GM18861 (cell line): ENCODE measurements at regions not wholly inside any gene's neighbourhood (a gene's known extent, or its start where the extent isn't known, plus 50 kb on each side); places are given as distances from the start of the nearest gene placed in this dataset.

Experiments used
- ATAC-seq: cut with Tn5 transposase; IDR thresholded peaks from one replicate; pipeline ENCODE4 v1.9.1; 2021; ENCODE audit not compliant: unreplicated experiment

DNA sequence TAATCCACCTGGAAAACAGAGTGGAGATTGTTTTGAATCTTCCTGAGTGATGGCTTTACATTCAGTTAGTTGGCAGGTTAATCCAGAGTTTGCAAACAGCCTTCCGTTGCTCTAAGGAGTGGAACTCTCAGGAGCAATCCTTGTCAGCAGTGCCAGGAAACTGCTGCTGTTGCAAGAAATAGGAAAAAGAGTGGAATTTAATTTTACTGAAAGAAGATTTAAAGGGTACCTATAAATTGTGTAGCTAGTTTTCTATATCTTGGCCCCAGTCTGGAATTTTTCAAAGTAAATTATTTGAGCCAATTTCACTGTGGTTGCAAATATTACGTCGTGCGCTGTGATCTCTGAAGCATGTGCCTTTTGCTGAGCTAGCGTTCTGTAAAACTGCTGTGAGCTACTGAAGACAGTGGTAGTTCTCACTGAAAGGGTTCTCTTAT lies 55.5 kb upstream of the SLC5A12 start:
- ATAC-seq = no peak

DNA sequence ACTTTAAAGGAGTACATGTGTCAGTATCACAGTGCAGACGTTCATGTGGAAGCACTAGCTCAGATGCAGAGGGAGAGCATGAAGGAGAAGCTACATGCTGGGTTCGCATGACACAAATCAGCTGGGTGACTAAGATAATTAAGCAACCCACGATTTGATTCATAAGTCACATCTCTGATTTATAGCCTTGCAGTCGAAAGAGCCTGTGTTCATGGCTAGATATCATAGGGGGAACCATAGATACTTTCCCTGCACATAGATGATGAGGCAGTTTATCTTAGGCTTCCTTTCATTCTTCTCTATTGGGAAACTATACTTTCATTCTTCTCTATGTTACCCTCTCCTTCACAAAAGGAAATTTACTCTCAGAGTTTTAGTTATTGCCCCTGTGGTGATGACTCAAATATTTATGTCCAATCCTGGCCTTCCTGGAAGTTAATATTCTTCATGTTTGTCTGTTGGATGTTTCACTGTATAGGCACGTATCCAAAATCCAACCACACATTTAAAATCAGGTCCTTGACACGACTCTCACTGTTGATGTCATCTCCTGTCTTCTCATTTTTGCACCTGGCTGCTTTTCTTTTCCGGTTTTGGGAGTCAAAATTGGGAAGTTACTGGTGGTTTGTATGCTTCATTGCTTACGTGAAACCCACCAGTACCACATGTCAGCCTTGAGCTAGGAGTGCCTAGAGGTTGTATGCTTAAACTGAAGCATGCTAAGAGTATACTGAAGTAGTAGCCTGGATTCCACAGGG lies 56.3 kb upstream of the SLC5A12 start:
- no peak for ATAC-seq

DNA sequence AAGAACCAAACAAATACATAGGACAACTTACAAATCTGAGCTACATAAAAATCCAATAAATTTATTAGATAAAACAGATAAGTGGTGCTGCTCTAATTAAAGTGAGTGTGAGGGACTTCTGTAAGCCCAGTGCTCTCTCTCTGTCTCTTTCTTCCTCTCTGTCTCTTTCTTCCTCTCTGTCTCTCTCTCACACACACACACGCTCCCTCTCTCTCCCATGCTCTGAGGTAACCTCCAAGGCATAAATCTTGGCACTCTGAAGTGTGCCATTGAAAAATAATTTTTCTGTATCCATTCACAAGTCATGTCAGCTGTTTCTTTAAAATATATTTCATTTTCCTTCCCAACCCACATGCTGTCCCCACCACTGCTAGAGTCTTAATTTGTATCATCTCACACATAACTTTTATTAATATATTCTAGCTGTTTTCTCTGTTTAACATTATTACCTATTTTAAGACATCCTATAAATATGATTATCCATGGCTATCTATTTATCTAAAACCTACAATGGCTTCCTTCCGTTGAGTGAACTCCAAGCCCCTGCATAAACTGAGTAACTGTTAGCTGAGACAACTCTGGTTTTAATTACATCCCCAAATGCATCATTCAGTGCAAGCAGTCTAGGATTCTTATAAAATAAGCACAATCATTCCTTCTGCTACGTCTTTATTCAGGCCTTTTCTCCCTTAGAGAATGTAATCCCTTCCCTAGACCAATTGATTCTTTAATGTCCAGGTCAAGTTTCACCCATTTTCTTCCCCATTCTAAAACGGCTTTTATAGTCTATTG lies 57.4 kb upstream of the SLC5A12 start:
- ATAC-seq = no peak

DNA sequence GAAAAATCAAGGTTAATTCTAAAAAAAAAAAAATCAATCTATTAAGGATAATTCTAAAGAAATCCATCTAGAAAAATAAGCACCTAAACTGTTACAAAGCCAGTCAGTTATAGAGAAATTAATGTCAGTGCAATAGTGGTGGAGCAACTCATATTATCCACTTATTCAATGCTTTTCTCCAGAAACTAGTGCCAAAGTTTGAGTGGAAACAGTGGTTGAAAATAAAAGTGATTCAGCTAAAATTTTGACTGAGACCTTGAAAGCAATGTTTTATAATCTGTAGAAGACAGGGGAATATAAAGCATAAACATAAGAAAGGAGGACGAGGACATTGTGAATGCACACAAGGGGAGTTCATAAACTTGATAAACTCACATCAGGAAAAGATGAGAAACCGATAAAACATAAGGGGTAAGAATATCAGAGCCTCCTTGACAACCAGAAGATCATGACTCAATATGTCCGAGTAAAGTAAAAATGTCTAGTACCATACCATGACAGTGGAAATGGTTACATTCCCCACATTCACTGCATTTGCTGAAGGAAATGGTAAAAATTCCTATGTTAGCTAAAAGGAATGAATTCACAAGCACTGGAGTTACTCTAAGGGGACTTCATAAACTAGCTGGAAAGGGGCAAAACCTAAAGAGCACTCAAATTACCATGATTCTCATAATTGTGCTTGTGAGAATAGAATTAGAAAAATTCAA lies 58.7 kb upstream of the SLC5A12 start:
- no peak for ATAC-seq

DNA sequence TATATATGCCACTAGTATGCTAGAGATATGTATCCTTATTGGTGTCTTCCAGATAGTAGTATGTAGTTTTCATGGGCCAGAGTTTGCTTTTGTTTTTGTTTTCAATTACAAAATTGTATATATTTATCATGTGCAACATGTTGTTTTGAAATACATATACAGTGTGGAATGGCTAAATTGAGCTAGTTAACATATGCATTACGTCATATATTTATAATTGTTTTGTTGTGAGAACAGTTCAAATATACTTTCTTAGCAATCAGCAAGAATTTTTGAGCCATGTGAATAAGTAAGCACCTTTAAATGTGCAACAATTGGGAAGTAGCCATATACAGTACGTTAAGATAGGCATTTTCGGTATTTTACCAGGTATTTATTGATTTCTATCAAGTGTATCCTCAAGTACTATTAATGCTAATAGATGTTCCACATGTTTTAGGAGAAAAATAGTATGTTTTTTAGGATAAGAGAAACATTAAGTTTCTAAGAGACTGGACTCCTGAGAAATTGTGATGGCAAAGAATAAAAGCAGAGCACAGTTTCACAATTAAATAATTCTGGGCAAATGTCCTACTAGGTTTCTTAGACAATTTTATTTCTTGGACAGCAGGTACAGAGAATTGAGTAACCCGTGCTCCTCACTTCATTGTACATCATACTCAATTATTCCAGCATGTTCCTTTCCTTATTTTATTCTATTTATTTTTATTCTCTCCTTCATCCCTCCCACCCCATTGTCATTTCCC lies 60.5 kb upstream of the SLC5A12 start:
- no peak for ATAC-seq

DNA sequence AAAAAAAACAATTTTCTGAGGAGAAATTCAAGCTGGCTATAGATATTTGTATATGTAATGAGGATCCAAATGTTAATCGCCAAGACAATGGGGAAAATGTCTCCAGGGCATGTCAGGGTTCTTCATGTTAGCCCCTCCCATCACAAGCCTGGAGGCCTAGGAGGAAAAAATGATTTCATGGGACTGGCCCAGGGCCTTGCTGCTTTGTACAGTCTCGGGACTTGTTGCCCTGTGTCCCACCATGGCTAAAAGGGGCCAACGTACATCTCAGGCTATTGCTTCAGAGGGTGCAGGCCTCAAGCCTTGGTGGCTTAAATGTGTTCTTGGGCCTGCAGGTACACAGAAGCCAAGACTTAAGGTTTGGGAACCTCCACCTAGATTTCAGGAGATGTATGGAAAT lies 62.1 kb upstream of the SLC5A12 start:
- ATAC-seq = no peak

DNA sequence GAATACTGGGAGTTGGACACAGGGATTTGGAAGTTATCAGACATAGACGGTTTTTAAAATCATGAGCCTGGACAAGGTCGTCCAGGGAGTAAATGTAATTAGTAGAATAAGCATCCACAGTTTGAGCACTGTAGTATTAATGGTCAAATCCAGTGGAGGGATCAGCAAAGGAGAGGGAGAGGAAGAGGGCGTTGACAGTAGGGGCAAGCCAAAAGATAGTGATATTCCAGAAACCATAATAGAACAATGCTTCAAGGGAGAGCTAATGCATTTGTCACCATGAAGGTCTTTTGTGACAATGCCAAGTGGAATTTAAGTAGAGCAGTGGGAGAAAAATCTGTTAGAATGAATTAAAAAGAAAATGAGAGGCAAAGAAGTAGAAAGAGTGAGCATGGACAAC lies 68.9 kb upstream of the SLC5A12 start:
- no peak for ATAC-seq

DNA sequence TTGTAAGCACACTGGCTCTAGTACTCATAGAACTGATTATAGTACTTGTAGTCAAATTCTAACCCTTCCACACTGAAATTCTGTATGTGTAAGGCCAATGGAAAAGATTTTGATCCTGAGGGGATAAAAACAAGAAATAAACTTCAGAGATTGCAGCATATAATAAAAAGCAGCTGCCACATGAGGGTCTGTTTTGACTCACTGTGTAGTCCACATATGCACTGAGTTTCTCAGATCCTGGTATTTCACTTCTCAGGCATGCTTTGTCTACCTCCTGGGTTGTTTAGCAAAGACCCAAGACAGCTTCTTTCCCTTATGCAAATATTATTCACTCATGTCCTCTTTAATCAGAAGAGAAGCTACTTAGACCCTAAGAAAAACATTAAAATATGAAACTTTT lies 71.1 kb upstream of the SLC5A12 start:
- ATAC-seq = no peak

DNA sequence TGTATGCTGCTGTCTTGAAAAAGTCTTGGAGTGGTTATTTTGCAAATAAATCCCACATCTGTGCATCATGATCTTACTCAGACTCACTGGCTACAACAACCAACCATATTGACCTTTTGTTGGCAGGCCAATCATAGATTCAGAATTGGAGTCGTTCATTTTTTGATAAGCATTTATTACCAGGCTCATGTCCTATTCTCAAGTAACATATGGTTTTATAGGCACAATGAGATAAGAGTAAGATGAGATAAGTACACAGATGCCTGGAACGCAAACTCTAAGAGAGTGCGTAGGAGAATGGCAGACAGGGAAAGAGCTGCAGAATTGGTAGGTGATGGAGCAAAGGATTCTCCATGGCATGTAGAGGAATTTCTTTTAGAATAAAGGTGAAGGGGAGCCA lies 71.6 kb upstream of the SLC5A12 start:
- ATAC-seq = no peak

DNA sequence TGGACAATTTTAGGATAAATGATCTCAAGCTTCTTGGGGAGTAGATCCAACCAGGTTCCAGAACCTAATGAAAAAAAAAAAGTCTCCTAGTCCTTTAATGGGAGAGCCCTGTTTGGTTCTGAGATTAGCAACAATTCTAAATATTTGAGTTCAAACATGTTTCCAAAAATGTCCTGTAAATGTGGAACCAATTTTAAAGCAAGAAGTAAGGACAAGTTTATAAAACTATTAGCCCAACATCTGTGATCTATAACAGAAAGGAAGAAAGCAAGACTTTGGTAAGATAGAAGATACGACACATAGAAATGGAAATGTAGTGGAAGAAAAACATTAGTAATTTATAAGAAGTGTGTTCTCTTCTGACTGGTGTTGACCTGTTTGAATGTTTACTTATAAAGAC lies 79.7 kb upstream of the SLC5A12 start:
- ATAC-seq = no peak

DNA sequence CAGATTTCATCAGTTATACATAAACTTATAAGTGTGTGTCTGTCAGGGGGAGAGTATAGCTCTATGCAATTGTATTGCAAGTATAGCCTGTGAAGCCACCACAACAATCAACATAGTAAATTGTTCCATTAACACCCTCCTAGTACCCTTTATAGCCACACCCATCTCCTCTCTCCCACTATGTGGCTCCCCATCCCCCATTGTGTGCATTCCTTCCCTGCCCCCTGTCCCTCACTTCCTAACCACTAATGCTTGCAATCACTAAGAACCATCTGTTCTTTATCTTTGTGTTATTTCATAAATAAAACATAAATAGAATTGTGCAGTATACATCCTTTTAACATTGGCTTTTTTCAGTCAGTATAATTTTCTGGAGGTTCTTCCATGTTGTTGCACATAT lies 83.1 kb upstream of the SLC5A12 start:
- no peak for ATAC-seq

DNA sequence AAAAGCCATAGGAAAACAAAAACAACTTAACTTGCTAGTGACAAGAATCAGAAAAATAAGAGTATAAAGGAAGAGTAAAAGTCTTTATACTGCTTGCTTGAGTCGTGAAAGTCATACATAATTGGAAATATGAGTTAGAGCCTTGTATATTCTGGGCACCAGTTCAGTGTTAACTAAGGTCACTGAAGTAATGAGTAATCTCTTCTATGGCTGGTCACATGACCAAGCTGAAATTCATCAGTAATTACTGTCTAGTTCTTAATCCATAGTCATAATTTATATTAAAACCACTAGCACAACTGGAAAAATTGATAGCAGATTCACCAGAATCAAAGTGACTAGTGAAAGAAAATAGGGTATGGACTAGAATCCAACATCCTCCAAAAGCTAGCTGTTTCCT lies 84.4 kb upstream of the SLC5A12 start:
- ATAC-seq = no peak

DNA sequence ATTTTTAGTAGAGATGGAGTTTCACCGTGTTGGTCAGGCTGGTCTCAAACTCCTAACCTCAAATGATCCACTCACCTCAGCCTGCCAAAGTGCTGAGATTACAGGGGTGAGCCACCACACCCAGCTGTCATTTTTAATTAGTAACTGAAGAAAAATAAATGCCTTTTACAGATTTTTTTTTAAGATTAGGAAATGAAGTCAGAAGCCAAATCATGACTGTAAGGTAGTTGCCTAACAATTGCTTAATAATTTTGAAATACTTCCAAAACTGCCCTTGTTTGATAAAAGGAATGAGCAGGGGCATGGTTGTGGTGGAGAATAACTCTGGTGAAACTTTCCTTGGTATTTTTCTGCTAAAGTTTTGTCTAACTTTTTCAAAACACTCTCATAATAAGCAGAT lies 98.9 kb upstream of the SLC5A12 start:
- no peak for ATAC-seq

DNA sequence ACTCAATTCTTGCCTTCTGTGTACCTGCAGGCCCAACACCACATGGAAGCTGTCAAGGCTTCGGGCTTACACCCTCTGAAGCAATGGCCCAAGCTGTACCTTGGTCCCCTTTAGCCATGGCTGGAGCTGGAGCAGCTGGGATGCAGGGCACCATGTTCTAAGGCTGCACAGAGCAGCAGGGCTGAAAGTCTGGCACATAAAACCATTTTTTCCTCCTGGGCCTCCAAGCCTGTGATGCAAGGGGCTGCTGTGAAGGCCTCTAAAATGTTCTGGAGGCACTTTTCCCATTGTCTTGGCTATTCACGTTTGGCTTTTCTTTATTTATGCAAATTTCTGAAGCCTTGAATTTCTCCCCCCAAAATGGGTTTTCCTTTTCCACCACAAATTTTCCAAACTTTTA lies 102.1 kb upstream of the SLC5A12 start:
- no peak for ATAC-seq

DNA sequence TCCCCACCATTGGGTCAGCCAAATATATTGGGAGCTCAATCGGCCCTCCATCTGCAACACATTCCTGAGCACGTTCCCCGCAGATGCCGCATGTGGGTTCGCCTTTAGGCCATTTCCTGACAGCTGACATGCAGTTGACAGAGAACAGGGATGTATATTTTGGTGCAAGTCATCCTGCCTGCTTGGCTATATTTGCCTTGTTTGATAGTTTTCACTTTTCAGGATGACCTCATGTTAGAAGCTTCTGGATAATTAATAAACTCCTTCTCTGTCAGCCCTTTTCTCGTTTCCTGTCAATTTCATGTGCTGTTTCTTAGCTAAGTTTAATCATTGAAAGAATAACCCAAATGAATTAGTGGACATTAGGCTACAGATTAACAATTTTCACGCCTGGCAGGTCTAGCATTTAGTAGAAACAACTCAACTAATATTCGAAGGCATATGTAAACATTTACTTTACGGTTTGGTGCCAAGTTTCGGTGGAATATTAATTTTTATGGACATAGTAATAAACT lies 105.8 kb upstream of the SLC5A12 start:
- peak; percentile 59 for ATAC-seq

DNA sequence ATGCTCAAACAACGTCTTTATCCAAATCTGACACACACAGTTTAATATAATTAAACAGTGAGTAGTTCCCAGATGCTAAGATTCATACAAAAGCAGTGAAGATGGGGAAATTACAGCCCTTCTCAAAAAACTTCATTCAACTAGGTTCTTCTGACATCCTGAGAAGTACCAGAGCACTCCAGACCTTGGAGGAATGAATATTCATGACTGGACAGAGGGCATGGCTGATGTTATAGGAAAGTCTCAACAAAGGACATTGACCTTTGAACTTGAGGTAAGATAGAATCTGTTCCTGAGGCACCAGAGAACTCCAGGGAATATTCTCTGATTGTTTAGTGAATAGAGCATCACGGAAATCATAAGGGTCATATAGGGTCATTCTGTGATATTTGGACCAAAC lies 106.4 kb upstream of the SLC5A12 start:
- no peak for ATAC-seq

DNA sequence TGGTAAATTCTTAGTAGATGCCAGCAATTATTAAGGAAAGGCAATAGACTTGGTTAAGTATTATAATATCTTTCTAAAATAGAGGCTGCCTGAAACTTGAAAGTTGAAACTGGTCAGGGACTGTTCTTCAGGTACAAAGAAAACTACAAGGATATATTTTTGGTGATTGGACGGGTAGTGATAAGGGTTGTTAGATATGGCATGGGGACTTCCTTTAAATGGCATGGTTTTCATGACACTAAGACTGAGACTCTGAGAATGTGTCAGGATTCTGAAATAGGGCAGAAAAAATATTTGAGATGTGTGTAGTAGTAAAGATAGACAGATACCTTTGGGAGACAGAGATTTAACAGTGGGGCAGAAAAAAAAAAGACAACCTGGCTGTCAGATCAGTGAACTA lies 108.4 kb upstream of the SLC5A12 start:
- peak; percentile 58 for ATAC-seq

DNA sequence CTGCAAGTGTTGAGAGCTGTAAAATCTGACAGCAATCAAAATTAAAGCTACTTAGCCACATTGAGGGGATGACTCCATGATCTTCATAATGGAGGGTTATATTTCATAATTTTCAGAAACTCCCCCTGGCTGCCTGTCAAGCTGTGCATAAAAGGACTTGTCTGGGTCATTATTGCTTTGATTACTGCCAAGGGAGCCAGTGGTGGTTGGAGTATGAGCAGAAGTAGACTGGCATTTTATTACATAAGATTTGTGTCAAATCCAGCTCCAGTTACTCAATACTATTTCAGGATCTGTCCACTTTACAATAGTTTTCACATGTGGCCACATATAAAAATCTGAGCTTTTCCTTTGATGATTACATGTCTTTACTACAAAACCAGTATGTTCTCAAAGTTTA lies 108.9 kb upstream of the SLC5A12 start:
- no peak for ATAC-seq

DNA sequence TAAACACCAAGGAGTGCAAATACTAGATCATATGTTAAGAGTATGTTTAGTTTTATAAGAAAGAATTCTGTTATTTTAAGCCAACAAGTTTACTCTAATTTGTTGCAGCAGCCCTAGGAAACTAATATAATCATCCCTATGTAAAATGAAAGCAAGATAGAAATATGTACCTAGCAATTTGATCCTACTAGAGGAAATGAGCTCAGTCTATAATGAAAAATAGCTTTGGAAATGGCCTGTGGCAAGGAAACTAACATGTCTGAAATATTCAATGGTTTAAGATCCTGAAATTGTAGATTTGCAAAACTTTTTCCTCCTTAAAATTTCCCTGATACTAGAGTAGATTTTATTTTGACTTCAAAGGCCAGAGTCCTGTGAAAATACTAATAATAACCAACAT lies 112.7 kb upstream of the SLC5A12 start:
- ATAC-seq = no peak

DNA sequence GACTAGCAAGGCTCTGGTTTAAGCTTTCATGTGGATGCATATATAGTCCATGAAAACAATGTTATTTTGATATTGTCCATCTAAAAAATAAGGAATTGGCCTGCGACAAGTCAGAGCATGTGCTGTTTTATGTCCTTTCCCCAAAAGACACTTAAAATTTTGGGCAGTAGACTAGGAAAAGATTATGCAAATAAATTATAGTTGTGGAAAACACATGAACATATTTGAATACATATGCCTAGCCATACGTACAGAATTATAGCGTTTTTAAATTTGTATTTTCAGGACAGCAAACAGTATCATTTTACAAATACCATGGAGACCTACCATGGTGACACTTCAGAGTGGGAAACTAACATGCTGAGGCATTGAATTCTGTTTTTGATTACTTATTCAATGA lies 113.8 kb upstream of the SLC5A12 start:
- no peak for ATAC-seq

DNA sequence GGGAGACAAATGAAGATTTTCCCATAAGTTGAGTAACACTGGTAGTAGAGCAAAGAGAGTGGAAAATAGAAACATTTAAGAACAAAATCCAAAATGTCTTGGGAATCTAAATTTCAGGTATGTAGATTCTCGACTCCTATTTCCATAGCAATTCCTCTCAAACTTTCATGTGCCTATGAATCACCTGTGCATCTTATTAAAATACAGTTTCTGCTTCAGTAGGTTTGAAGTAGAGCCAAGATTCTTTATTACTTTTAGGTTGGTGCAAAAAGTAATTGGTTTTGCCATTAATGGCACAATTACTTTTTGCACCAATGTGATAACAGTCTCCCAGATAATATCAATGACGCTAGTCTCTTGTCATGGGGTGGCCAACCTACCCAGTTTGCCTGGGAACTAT lies 115.3 kb upstream of the SLC5A12 start:
- no peak for ATAC-seq
